HCT116 (cell line): ENCODE measurements at regions not wholly inside any gene's neighbourhood (a gene's known extent, or its start where the extent isn't known, plus 50 kb on each side); places are given as distances from the start of the nearest gene placed in this dataset.
"Not testable (repeated sequence)": the region's sequence is repeated elsewhere in the genome, so short reads cannot be mapped to it uniquely, and the experiment has no call there.

Experiments used
- ATAC-seq: fragments of 200-7000 bp; cut with Tn5 transposase; 2 replicates; pipeline ENCODE4 v1.9.1; 2020; ENCODE audit warnings: mild to moderate bottlenecking, moderate library complexity
- BruUV-seq: library from RNA; stranded (reverse); fragments of 400-500 nt; replicated peaks from 2 replicates; lab custom pipeline; 2021; lab: Mats Ljungman, UMichigan
- CTCF ChIA-PET: fragments of 300-600 bp; sonication (Branson Sonifier 250); formaldehyde crosslinking; loops from one replicate; lab custom pipeline; 2021; ENCODE audit warnings: antibody characterized with exemption; lab: Charles Lee
- POLR2A ChIA-PET: fragments of 300-600, 350-600 bp; sonication (Branson Sonifier 250); formaldehyde crosslinking; loops from one replicate; lab custom pipeline; 2021; ENCODE audit warnings: antibody characterized with exemption; lab: Charles Lee
- RAD21 ChIA-PET, 2 experiments: fragments of 300-600 bp; sonication (Branson Sonifier 250); formaldehyde crosslinking; loops; one replicate each; lab custom pipeline; 2023; ENCODE audit warnings: low total read pairs in 2 of 2; ENCODE audit not compliant: uncharacterized antibody in 2 of 2, unreplicated experiment in 2 of 2, low non-redundant PET in 1 of 2; lab: Charles Lee
- DNase-seq: peaks from one replicate; pipeline ENCODE4 v3.0.0-alpha.2; 2010; ENCODE audit warnings: low read depth, low spot score
- H2AFZ ChIP-seq: fragments of 200-600 bp; shearing (Covaris generic), sonication (generic); 2 replicates; pipeline ENCODE4 v1.6.1; 2017; ENCODE audit warnings: low read depth, mixed run types, mixed read lengths, antibody characterized with exemption, low read length; ENCODE audit not compliant: poor library complexity, severe bottlenecking
- H3K27ac ChIP-seq: 2 replicates; pipeline ENCODE4 v1.5.1; 2012; ENCODE audit warnings: low read depth, low read length
- H3K27me3 ChIP-seq: fragments of 200-600 bp; sonication (generic); 2 replicates; pipeline ENCODE4 v1.6.1; 2016; ENCODE audit warnings: mixed run types, low read length, mixed read lengths; ENCODE audit not compliant: insufficient read depth
- H3K36me3 ChIP-seq, 2 experiments: fragments of 200-500 bp in 1 of 2; fragments of 200-600 bp in 1 of 2; sonication (Bioruptor generic) in 1 of 2; sonication (generic) in 1 of 2; 2 replicates each; pipeline versions ENCODE4 v1.5.1 to v1.6.1; 2014 to 2016; ENCODE audit warnings: low read length in 2 of 2, inconsistent platforms in 1 of 2, mixed read lengths in 1 of 2, mixed run types in 1 of 2; ENCODE audit not compliant: insufficient read depth in 2 of 2, control insufficient read depth in 1 of 2
- H3K4me1 ChIP-seq, 2 experiments: fragments of 200-600 bp in 1 of 2; sonication (generic) in 1 of 2; 2 replicates each; pipeline versions ENCODE4 v1.5.1 to v1.6.1; 2012 to 2017; ENCODE audit warnings: low read length in 2 of 2, inconsistent platforms in 1 of 2, mild to moderate bottlenecking in 1 of 2, mixed read lengths in 1 of 2, mixed run types in 1 of 2, moderate library complexity in 1 of 2; ENCODE audit not compliant: insufficient read depth in 2 of 2, control insufficient read depth in 1 of 2
- H3K4me2 ChIP-seq: fragments of 200-600 bp; sonication (generic); 2 replicates; pipeline ENCODE4 v1.6.1; 2017; ENCODE audit warnings: mixed run types, low read length, mixed read lengths
- H3K4me3 ChIP-seq, 2 experiments: fragments of 200-600 bp in 1 of 2; sonication (generic) in 1 of 2; replicated peaks in 1 of 2; 2 replicates each; pipeline ENCODE4 v1.5.1; 2011 to 2016; ENCODE audit warnings: low read length in 2 of 2, control low read depth in 1 of 2, low read depth in 1 of 2, mild to moderate bottlenecking in 1 of 2, mixed read lengths in 1 of 2, mixed run types in 1 of 2
- H3K79me2 ChIP-seq: fragments of 200-600 bp; sonication (generic); 2 replicates; pipeline ENCODE4 v1.6.1; 2017; ENCODE audit warnings: mild to moderate bottlenecking, mixed run types, low read length, moderate library complexity, mixed read lengths; ENCODE audit not compliant: insufficient read depth
- H3K9ac ChIP-seq: fragments of 200-600 bp; sonication (generic); 2 replicates; pipeline ENCODE4 v1.6.1; 2016; ENCODE audit warnings: low read length, mixed read lengths
- H3K9me2 ChIP-seq: fragments of 200-600 bp; sonication (generic), shearing (Covaris generic); 2 replicates; pipeline ENCODE4 v1.6.1; 2017; ENCODE audit warnings: mixed run types, mild to moderate bottlenecking, moderate library complexity; ENCODE audit not compliant: insufficient read depth
- H3K9me3 ChIP-seq, 2 experiments: fragments of 200-500 bp in 1 of 2; fragments of 200-600 bp in 1 of 2; sonication (Bioruptor generic) in 1 of 2; sonication (generic) in 1 of 2; 2 replicates each; pipeline ENCODE4 v1.6.1; 2014 to 2017; ENCODE audit warnings: low read length in 2 of 2, mixed read lengths in 2 of 2, inconsistent platforms in 1 of 2, low read depth in 1 of 2, mild to moderate bottlenecking in 1 of 2, mixed run types in 1 of 2, moderate library complexity in 1 of 2; ENCODE audit not compliant: control insufficient read depth in 1 of 2, insufficient read depth in 1 of 2
- H4K20me1 ChIP-seq: fragments of 200-600 bp; sonication (generic), shearing (Covaris generic); 2 replicates; pipeline ENCODE4 v1.6.1; 2017; ENCODE audit warnings: mixed run types, mild to moderate bottlenecking, moderate library complexity; ENCODE audit not compliant: insufficient read depth
- CBX3 ChIP-seq: IDR thresholded peaks from 2 replicates; pipeline ENCODE4 v1.6.1; 2012; ENCODE audit warnings: low read depth
- CEBPB ChIP-seq: IDR thresholded peaks from 2 replicates; pipeline ENCODE4 v1.6.1; 2012; ENCODE audit warnings: low read depth
- ELF1 ChIP-seq: IDR thresholded peaks from 2 replicates; pipeline ENCODE4 v1.6.1; 2012; ENCODE audit warnings: low read depth, borderline replicate concordance
- JUND ChIP-seq: IDR thresholded peaks from 2 replicates; pipeline ENCODE4 v1.6.1; 2012
- POLR2A ChIP-seq: IDR thresholded peaks from 2 replicates; pipeline ENCODE4 v1.7.0; 2011; ENCODE audit warnings: borderline replicate concordance; ENCODE audit not compliant: insufficient read depth, insufficient read length; ENCODE audit errors: extremely low read depth
- SRF ChIP-seq: IDR thresholded peaks from 2 replicates; pipeline ENCODE4 v1.6.1; 2012; ENCODE audit warnings: low read depth
- YY1 ChIP-seq: IDR thresholded peaks from 2 replicates; pipeline ENCODE4 v1.6.1; 2011; ENCODE audit warnings: low read length, low read depth, moderate library complexity, mild to moderate bottlenecking; ENCODE audit not compliant: insufficient replicate concordance; ENCODE audit errors: extremely low read depth
- ZFX ChIP-seq: fragments of 450-650 bp; IDR thresholded peaks from 2 replicates; pipeline ENCODE4 v1.6.1; 2017
- intact Hi-C: fragments of 100-400 bp; cut with micrococcal nuclease; formaldehyde crosslinking; loops from 2 replicates; pipeline ENCODE4 v1.10.0; 2022
- TF ChIP-seq, protein P1 (sequence below): IDR thresholded peaks from 2 replicates; pipeline ENCODE4 v1.6.1; 2012
- TF ChIP-seq, protein P2 (sequence below): IDR thresholded peaks from 2 replicates; pipeline ENCODE4 v1.6.1; 2012; ENCODE audit warnings: low read depth

DNA sequence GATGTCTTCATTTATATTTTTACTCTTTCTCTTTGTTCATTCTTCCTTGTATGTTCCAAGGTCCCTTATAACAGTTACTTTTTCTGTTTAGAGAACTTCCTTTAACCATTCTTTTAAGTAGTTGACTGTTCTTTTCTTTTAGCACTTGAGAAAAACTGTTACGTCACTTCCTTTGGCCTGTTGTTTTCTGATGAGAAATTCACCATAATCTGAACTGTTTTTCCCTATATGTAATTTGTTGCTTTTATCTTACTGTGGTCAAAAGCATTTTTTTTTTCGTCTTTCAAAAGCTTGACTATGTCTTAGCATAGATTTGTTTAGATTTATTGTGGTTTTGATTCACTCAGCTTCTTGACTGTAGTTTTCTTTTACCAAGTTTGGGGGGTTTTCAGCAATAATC, 1660.3 kb upstream of the PCDH10 start:
- H3K4me1 ChIP-seq, result no peaks in the 10 kb centered on the region
- no peak overlapping the region for H3K27ac ChIP-seq
- RAD21 ChIA-PET, result no interaction called here
- CTCF ChIA-PET, result no interaction called here
- no peaks in the 10 kb centered on the region for H3K36me3 ChIP-seq
- H3K9ac ChIP-seq, result no peak overlapping the region
- TF ChIP-seq ELF1, result no peak
- TF ChIP-seq YY1, result no peak
- TF ChIP-seq, protein P1, sequence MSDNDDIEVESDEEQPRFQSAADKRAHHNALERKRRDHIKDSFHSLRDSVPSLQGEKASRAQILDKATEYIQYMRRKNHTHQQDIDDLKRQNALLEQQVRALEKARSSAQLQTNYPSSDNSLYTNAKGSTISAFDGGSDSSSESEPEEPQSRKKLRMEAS, result no peak
- TF ChIP-seq CBX3, result no peak
- no peak for TF ChIP-seq JUND
- TF ChIP-seq SRF, result no peak
- TF ChIP-seq POLR2A, result no peak
- no peak for TF ChIP-seq ZFX
- TF ChIP-seq CEBPB, result no peak
- TF ChIP-seq, protein P2, sequence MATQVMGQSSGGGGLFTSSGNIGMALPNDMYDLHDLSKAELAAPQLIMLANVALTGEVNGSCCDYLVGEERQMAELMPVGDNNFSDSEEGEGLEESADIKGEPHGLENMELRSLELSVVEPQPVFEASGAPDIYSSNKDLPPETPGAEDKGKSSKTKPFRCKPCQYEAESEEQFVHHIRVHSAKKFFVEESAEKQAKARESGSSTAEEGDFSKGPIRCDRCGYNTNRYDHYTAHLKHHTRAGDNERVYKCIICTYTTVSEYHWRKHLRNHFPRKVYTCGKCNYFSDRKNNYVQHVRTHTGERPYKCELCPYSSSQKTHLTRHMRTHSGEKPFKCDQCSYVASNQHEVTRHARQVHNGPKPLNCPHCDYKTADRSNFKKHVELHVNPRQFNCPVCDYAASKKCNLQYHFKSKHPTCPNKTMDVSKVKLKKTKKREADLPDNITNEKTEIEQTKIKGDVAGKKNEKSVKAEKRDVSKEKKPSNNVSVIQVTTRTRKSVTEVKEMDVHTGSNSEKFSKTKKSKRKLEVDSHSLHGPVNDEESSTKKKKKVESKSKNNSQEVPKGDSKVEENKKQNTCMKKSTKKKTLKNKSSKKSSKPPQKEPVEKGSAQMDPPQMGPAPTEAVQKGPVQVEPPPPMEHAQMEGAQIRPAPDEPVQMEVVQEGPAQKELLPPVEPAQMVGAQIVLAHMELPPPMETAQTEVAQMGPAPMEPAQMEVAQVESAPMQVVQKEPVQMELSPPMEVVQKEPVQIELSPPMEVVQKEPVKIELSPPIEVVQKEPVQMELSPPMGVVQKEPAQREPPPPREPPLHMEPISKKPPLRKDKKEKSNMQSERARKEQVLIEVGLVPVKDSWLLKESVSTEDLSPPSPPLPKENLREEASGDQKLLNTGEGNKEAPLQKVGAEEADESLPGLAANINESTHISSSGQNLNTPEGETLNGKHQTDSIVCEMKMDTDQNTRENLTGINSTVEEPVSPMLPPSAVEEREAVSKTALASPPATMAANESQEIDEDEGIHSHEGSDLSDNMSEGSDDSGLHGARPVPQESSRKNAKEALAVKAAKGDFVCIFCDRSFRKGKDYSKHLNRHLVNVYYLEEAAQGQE, result no peak
- TF ChIP-seq, all 23 proteins: peak for 0
- DNase-seq (no peak), ATAC-seq (no peak)
- no peaks in the 10 kb centered on the region for H4K20me1 ChIP-seq
- H3K27me3 ChIP-seq, result no peaks in the 10 kb centered on the region
- no peak overlapping the region for H3K4me2 ChIP-seq
- no peaks in the 10 kb centered on the region for H3K9me3 ChIP-seq
- H3K9me2 ChIP-seq, result no peaks in the 10 kb centered on the region
- POLR2A ChIA-PET, result no interaction called here
- BruUV-seq, result no TSS peak
- no peak overlapping the region for H3K4me3 ChIP-seq
- intact Hi-C loops, result no loop called here
- no peaks in the 10 kb centered on the region for H3K79me2 ChIP-seq
- no peak overlapping the region for H2AFZ ChIP-seq

DNA sequence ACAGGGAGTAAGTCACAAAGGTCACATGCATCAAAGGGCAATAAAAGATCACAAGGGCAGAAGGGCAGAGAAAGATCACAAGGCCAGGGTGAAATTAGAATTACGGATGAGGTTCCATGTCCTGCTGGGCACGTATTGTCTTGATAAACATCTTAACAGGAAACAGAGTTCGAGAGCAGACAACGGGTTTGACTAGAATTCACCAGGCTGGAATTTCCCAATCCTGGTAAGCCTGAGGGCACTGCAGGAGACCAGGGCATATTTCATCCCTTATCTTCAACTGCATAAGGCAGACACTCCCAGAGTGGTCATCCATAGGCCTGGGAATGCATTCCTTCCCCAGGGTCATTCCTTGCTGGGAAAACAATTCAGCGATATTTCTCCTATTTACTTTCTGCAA, 1652.9 kb upstream of the PCDH10 start:
- H3K36me3 ChIP-seq, H3K4me1 ChIP-seq, H2AFZ ChIP-seq, RAD21 ChIA-PET, H3K4me3 ChIP-seq, H3K27ac ChIP-seq, H3K9ac ChIP-seq, BruUV-seq, ATAC-seq, POLR2A ChIA-PET, H3K79me2 ChIP-seq, H3K4me2 ChIP-seq, H3K27me3 ChIP-seq, DNase-seq, CTCF ChIA-PET, H4K20me1 ChIP-seq, H3K9me3 ChIP-seq, intact Hi-C loops, H3K9me2 ChIP-seq: not testable (repeated sequence)
